ENCODE measurements at regions not wholly inside any gene's neighbourhood (a gene's known extent, or its start where the extent isn't known, plus 50 kb on each side); places are given as distances from the start of the nearest gene placed in this dataset.

DNA sequence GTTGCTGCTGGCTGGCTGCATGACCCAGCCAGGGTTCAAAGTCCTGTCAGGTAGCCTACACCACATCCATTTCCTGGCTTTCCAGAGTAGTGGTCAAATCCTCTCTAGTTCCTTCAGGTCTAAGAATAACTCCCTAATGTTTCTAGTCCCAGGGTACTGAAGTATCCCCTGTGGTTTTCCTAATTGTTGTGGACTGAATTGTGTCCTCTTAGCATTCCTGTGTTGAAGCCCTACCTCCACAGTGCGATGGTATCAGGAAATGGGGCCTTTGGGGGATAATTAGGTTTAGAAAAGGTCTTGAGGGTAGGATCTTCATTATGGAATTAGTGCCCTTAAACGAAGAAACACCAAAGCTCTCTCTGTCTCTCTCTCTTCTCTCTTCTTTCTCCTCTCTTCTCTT is 191.8 kb upstream of the CCNG1 start:
- POLR2A ChIA-PET, result no interaction called here
- TF ChIP-seq ELF4 (CRISPR knock-in tag; IDR thresholded peaks at IDR 0.05; ENCODE audit: low read depth) (no peak), USF2 (CRISPR knock-in tag; IDR thresholded peaks at IDR 0.05) (0 out of 2 replicates have a peak, but pooled peaks have one; percentile 2)
- peaks cover 21% of the 10 kb centered on the region for H3K4me1 Mint-ChIP-seq
- CTCF ChIA-PET, result no interaction called here
- no peaks in the 10 kb centered on the region for H3K27me3 Mint-ChIP-seq (ENCODE audit: low read depth)
- H3K9me3 Mint-ChIP-seq, result peaks cover 11% of the 10 kb centered on the region
- peak overlapping the region; percentile 17 for H3K27ac Mint-ChIP-seq
- peak; percentile 95 for ATAC-seq
- DNase-seq (ENCODE audit: low spot score), result no peak
- H3K4me3 Mint-ChIP-seq, result no peak overlapping the region
- H3K36me3 Mint-ChIP-seq, result no peaks in the 10 kb centered on the region

- H3K4me3 Mint-ChIP-seq, result no peak overlapping the region
- peaks cover 33% of the 10 kb centered on the region for H3K4me1 Mint-ChIP-seq
- no peak for ATAC-seq
- ChIA-PET CTCF (no interaction called here), POLR2A (no interaction called here)
- H3K36me3 Mint-ChIP-seq, result no peaks in the 10 kb centered on the region
- DNase-seq (ENCODE audit: low spot score), result no peak
- no peaks in the 10 kb centered on the region for H3K27me3 Mint-ChIP-seq (ENCODE audit: low read depth)
- H3K9me3 Mint-ChIP-seq, result peaks cover 11% of the 10 kb centered on the region
- no peak for TF ChIP-seq MAX (CRISPR knock-in tag; IDR thresholded peaks at IDR 0.05)
- TF ChIP-seq HMGA2 (CRISPR knock-in tag; IDR thresholded peaks at IDR 0.05), result no peak
- no peak for TF ChIP-seq ZNF121 (CRISPR knock-in tag; IDR thresholded peaks at IDR 0.05)
- no peak for TF ChIP-seq TP53 (CRISPR knock-in tag; IDR thresholded peaks at IDR 0.05)
- no peak for TF ChIP-seq GABPB1 (CRISPR knock-in tag; IDR thresholded peaks at IDR 0.05)
- TF ChIP-seq AR (CRISPR knock-in tag; IDR thresholded peaks at IDR 0.05), result no peak
- TF ChIP-seq, protein P1, sequence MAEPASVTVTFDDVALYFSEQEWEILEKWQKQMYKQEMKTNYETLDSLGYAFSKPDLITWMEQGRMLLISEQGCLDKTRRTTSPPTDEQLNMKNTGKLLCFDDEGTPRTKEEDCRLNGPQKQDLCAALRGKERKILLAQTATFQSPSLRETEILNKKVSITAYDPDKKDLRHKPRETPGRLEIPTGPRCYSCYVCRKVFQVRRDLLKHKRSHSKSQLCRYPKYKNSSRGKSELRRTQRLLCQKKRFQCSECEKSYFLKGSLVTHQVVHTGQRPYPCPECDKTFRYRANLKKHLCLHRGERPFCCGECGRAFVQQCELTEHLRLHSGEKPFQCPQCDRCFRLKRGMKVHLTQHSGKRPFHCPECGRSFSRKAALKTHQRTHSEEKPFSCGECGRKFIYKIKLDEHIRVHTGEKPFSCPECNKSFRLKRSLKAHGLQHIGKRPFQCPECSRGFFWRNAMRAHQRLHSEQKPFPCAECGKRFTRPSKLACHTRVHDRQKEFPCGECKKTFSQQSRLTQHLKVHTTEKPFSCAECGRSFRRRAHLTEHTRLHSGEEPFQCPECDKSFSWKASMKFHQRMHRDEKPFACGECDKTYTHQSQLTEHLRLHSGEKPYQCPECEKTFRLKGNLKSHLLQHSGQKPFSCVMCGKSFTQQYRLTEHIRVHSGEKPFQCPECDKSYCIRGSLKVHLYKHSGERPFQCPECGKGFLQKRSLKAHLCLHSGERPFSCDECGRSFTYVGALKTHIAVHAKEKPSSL (CRISPR knock-in tag; conservative IDR thresholded peaks at IDR 0.05), result no peak
- TF ChIP-seq FOXP1 (CRISPR knock-in tag; IDR thresholded peaks at IDR 0.05; ENCODE audit: borderline replicate concordance), result no peak
- no peak for TF ChIP-seq FOXK1 (CRISPR knock-in tag; IDR thresholded peaks at IDR 0.05)
- TF ChIP-seq ZNF532 (CRISPR knock-in tag; IDR thresholded peaks at IDR 0.05; ENCODE audit: borderline replicate concordance), result no peak
- TF ChIP-seq USF1 (CRISPR knock-in tag; IDR thresholded peaks at IDR 0.05), result no peak
- no peak for TF ChIP-seq ELF4 (CRISPR knock-in tag; IDR thresholded peaks at IDR 0.05; ENCODE audit: low read depth)
- TF ChIP-seq ZNF232 (CRISPR knock-in tag; IDR thresholded peaks at IDR 0.05), result no peak
- no peak for TF ChIP-seq TCF7 (CRISPR knock-in tag; IDR thresholded peaks at IDR 0.05; ENCODE audit: low read depth)
- TF ChIP-seq, protein P2, sequence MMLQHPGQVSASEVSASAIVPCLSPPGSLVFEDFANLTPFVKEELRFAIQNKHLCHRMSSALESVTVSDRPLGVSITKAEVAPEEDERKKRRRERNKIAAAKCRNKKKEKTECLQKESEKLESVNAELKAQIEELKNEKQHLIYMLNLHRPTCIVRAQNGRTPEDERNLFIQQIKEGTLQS (CRISPR knock-in tag; conservative IDR thresholded peaks at IDR 0.05), result no peak
- no peak for TF ChIP-seq GTF2I (CRISPR knock-in tag; conservative IDR thresholded peaks at IDR 0.05)
- TF ChIP-seq ZNF281 (CRISPR knock-in tag; IDR thresholded peaks at IDR 0.05), result no peak
- no peak overlapping the region for H3K27ac Mint-ChIP-seq
Measured at GRCh38 chr5:163248333-163248732, 189.1 kb upstream of the CCNG1 start.

All from WTC11 (cell line).